Right lobe of liver (tissue), 6 donors: ENCODE measurements at regions not wholly inside any gene's neighbourhood (a gene's known extent, or its start where the extent isn't known, plus 50 kb on each side); places are given as distances from the start of the nearest gene placed in this dataset.

Experiments
- ATAC-seq, 4 donors: fragments of 200-7000 bp; cut with Tn5 transposase; one replicate each; pipeline ENCODE4 v1.9.1; 2020; ENCODE audit warnings: mild to moderate bottlenecking in 4 of 4, moderate library complexity in 4 of 4
- DNase-seq, 3 donors: peaks; one replicate each; pipeline ENCODE4 v3.0.0-alpha.2; 2020
- H3K27ac ChIP-seq, 3 donors: fragments of 200-600 bp; one replicate each; pipeline ENCODE4 v1.8.0; 2022
- H3K27me3 ChIP-seq, 2 donors: fragments of 200-600 bp; one replicate each; pipeline ENCODE4 v1.8.0; 2022
- H3K36me3 ChIP-seq, 4 donors: fragments of 200-600 bp; sonication (generic) in 1 of 4; one replicate each; pipeline versions ENCODE4 v1.5.1 to v1.8.0; 2017 to 2022; ENCODE audit warnings: control low read depth in 1 of 4
- H3K4me1 ChIP-seq, 4 donors: fragments of 200-600 bp; sonication (generic) in 1 of 4; one replicate each; pipeline versions ENCODE4 v1.5.1 to v1.8.0; 2017 to 2022; ENCODE audit warnings: control low read depth in 1 of 4
- H3K4me3 ChIP-seq, 3 donors: fragments of 200-600 bp; one replicate each; pipeline ENCODE4 v1.8.0; 2022
- H3K9me3 ChIP-seq, 4 donors: fragments of 200-600 bp; sonication (generic) in 1 of 4; one replicate each; pipeline versions ENCODE4 v1.5.1 to v1.8.0; 2017 to 2022; ENCODE audit warnings: control low read depth in 1 of 4
- POLR2A ChIP-seq: fragments of 450-650 bp; IDR thresholded peaks from one replicate; pipeline ENCODE4 v1.6.1; 2017; ENCODE audit warnings: antibody characterized with exemption, mild to moderate bottlenecking
- WGBS: methylation state at CpG from one replicate; pipeline ENCODE4 v1.1.6; 2018; ENCODE audit warnings: low coverage, low lambda C conversion rate; ENCODE audit not compliant: insufficient coverage; ENCODE audit errors: missing lambda C conversion rate; 5-methylcytosine and 5-hydroxymethylcytosine counted together
- intact Hi-C, 2 donors: fragments of 100-400 bp; cut with DNase I; formaldehyde crosslinking; loops; one replicate each; pipeline versions ENCODE4 v1.11.2 to v1.14.1; 2022
- TF ChIP-seq, protein P1 (sequence below), 4 donors: fragments of 200-600 bp in 3 of 4; fragments of 450-650 bp in 1 of 4; IDR thresholded peaks; one replicate each; pipeline versions ENCODE4 v1.5.1 to v1.8.0; 2016 to 2022; ENCODE audit warnings: antibody characterized with exemption in 4 of 4, mild to moderate bottlenecking in 2 of 4
- donor health status: DM: no; HTN: yes; CAD: no.
- donor health status: DM: no; HTN: no; CAD: no.
- donor health status: DM: no; HTN: no; CAD: no.
- donor health status: DM: no; HTN: yes; CAD: no.
- donor health status: DM: no; HTN: yes; CAD: no.

DNA sequence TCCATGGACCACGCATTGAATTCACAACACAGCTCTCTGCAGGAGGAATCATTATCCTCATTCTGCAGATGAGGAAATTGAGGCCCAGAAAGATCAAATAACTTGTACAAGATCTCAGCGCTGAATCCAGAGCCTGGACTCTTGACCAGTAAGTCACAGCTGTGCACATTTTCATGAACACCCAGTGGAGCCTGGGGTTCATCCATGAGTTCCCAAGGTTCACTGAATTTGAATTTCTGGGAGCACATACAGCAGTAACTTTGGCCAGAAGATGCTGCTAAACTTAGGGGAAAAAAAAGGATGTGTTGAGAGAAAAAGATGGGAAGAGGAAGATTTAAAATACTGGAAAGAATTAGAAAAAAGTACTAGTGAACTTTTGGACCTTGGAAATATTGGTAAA is 218.7 kb upstream of the PPARGC1A start:
- DNase-seq = no peak
- Histone ChIP-seq H3K27me3 (no peaks in the 10 kb centered on the region), H3K4me3 (no peak overlapping the region), H3K4me1 (peaks cover 0 to 29% (median 7%) of the 10 kb centered on the region in 4 donors), H3K36me3 (no peaks in the 10 kb centered on the region), H3K9me3 (no peaks in the 10 kb centered on the region), H3K27ac (no peak overlapping the region)
- no peak for TF ChIP-seq POLR2A
- TF ChIP-seq, protein P1, sequence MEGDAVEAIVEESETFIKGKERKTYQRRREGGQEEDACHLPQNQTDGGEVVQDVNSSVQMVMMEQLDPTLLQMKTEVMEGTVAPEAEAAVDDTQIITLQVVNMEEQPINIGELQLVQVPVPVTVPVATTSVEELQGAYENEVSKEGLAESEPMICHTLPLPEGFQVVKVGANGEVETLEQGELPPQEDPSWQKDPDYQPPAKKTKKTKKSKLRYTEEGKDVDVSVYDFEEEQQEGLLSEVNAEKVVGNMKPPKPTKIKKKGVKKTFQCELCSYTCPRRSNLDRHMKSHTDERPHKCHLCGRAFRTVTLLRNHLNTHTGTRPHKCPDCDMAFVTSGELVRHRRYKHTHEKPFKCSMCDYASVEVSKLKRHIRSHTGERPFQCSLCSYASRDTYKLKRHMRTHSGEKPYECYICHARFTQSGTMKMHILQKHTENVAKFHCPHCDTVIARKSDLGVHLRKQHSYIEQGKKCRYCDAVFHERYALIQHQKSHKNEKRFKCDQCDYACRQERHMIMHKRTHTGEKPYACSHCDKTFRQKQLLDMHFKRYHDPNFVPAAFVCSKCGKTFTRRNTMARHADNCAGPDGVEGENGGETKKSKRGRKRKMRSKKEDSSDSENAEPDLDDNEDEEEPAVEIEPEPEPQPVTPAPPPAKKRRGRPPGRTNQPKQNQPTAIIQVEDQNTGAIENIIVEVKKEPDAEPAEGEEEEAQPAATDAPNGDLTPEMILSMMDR (IDR thresholded peaks at IDR 0.05) = no peak
- ATAC-seq = no peak
- WGBS = 81% methylated on average over 2 of the region's 2 CpGs
- intact Hi-C loops = no loop called here

DNA sequence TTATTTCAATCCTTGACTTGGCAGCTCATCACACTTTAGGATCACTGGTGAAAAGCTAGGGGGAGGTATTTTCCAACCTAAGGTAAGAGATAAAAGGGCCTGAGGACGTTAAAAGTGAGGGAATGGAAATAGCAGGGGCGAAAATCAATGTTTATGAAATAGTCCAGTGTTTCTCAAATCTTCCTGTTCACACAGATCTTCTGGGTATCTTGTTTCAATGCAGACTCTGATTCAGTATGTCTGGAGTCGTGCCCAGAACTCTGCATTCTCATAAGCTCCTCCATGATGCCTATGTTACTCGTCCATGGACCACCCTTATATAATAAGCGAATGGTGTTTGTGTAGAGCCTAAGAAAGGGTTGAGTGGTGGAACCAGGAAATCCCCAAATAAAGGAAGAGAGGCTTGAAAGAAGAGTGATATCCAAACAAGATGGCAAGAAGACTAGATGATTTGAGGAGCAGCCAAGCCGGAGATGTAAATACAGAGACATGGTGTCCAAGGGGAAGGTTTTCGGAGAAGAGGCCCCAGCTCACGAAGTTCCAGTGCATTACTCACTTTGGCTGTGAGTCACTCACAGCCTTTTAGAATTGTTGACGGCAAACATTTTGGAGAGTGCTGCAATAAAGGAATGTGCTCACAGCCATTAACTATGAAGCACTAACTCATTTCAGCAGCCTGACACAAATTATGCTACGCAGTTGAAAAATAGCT is 215.6 kb upstream of the PPARGC1A start:
- 74% methylated on average over 10 of the region's 10 CpGs for WGBS
- Histone ChIP-seq H3K9me3 (no peaks in the 10 kb centered on the region), H3K4me1 (peaks cover 0 to 21% (median 7%) of the 10 kb centered on the region in 4 donors), H3K27ac (peak overlapping the region in 1 of 3 donors; percentile 44), H3K36me3 (no peaks in the 10 kb centered on the region), H3K27me3 (no peaks in the 10 kb centered on the region), H3K4me3 (no peak overlapping the region)
- ATAC-seq (peak in 2 of 4 donors; percentile 49 to 52), DNase-seq (no peak)
- intact Hi-C loops = no loop called here
- TF ChIP-seq, protein P1 (IDR thresholded peaks at IDR 0.05) = peak in 3 of 4 donors; percentile 9 to 29 (median 21)
- no peak for TF ChIP-seq POLR2A

DNA sequence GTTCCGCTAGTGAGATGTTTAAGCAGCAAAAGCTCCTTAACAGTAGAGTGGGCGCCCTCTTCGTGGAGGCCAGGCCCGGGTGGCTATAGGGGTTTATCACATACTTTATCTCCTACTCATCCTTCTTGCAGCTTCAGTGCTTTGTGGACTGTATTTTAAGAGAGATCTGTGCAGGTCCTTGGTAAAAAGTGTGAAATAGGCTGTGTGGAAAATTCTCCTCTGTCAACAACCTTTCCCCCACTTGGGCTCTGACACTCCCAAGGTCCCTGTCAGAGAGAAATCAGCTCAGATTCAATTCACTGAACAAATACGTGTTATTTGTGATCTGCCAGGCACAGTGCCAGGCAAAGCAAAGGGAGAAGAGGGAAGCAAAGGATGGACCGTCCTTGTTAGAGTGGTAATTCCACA is 214.3 kb upstream of the PPARGC1A start:
- ATAC-seq = peak; percentile 90 to 95 (median 93)
- Histone ChIP-seq H3K36me3 (no peaks in the 10 kb centered on the region), H3K27me3 (no peaks in the 10 kb centered on the region), H3K27ac (peak overlapping the region in 2 of 3 donors; percentile 44 to 45), H3K4me3 (no peak overlapping the region), H3K9me3 (no peaks in the 10 kb centered on the region), H3K4me1 (peaks cover 0 to 18% (median 7%) of the 10 kb centered on the region in 4 donors)
- TF ChIP-seq POLR2A = no peak
- TF ChIP-seq, protein P1 (IDR thresholded peaks at IDR 0.05) = no peak
- intact Hi-C loops = no loop called here
- 49% methylated on average over 6 of the region's 6 CpGs for WGBS
- peak; percentile 79 to 84 (median 81) for DNase-seq

DNA sequence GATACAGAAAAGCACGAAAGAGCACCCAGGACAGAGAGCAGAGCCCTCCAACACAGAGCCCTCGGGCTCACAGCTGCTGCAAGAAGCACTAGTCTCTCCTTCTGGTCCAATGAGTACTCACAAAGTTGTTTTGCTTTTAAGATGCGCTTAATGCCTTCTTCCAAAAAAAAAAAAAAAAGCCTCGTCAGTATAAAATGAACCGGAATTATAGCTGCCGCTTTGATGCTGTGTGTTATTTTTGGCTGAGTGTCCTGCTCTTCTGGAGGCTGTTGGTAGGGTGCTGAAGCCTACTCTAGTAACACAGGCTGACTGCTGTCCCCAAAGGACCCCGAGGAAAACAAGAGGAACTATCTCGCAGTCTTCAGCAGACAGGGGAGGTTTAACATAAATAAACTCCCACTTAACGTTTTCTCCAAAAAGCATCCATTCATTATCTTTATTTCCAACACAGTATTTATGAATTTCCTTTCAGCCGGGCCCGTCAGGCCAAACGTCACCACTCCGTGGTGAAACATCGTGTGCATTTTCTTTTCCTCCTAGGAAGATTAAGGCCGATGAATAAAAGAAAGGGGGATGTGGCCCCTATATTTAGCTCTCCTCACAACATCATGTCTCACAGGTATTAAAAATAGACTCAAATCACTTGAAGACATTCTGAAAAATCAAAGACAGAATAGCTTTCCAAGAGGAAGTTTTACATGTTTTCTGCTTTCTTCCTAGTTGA is 213.7 kb upstream of the PPARGC1A start:
- ATAC-seq = no peak
- Histone ChIP-seq H3K27me3 (no peaks in the 10 kb centered on the region), H3K36me3 (no peaks in the 10 kb centered on the region), H3K9me3 (no peaks in the 10 kb centered on the region), H3K4me3 (no peak overlapping the region), H3K27ac (peak overlapping the region in 2 of 3 donors; percentile 36 to 45), H3K4me1 (peaks cover 0 to 18% (median 7%) of the 10 kb centered on the region in 4 donors)
- WGBS = 57% methylated on average over 15 of the region's 15 CpGs
- intact Hi-C loops = no loop called here
- TF ChIP-seq, protein P1 (IDR thresholded peaks at IDR 0.05) = no peak
- TF ChIP-seq POLR2A = no peak
- no peak for DNase-seq
